SK-N-SH treated with all-trans-retinoic acid at 6 μM for 48 hours (cell line): ENCODE measurements at regions not wholly inside any gene's neighbourhood (a gene's known extent, or its start where the extent isn't known, plus 50 kb on each side); places are given as distances from the start of the nearest gene placed in this dataset.

ENCODE experiments used
- ATAC-seq: fragments of 200-7000 bp; cut with Tn5 transposase; 3 replicates; pipeline ENCODE4 v1.9.1; 2020; ENCODE audit warnings: mild to moderate bottlenecking, moderate library complexity
- ARNTL ChIP-seq: fragments of 450-650 bp; formaldehyde crosslinking; IDR thresholded peaks from 2 replicates; pipeline ENCODE4 v1.5.0; 2020; ENCODE audit warnings: low read depth, mild to moderate bottlenecking, moderate library complexity, borderline replicate concordance
- BACH2 ChIP-seq: fragments of 250-450 bp; sonication (Bioruptor Pico); IDR thresholded peaks from 2 replicates; pipeline ENCODE4 v1.9.0; 2021; ENCODE audit warnings: mild to moderate bottlenecking, borderline replicate concordance
- CREB5 ChIP-seq: fragments of 250-450 bp; sonication (Bioruptor Pico); IDR thresholded peaks from 2 replicates; pipeline ENCODE4 v1.5.1; 2020; ENCODE audit warnings: low read depth, mild to moderate bottlenecking, moderate library complexity
- CSDC2 ChIP-seq: fragments of 250-450 bp; sonication (Bioruptor Pico); IDR thresholded peaks from 2 replicates; pipeline ENCODE4 v1.5.0; 2020; ENCODE audit warnings: mild to moderate bottlenecking, moderate library complexity
- CSRNP3 ChIP-seq: fragments of 250-450 bp; sonication (Bioruptor Pico); IDR thresholded peaks from 2 replicates; pipeline ENCODE4 v1.5.1; 2021; ENCODE audit warnings: mild to moderate bottlenecking, moderate library complexity
- ESRRG ChIP-seq: fragments of 250-450 bp; sonication (Bioruptor Pico); IDR thresholded peaks from 2 replicates; pipeline ENCODE4 v1.6.1; 2021; ENCODE audit warnings: mild to moderate bottlenecking
- ISL1 ChIP-seq: fragments of 250-450 bp; sonication (Bioruptor Pico); IDR thresholded peaks from 2 replicates; pipeline ENCODE4 v2.1.2; 2022; ENCODE audit warnings: mild to moderate bottlenecking, moderate library complexity
- OSR1 ChIP-seq: fragments of 250-450 bp; sonication (Bioruptor Pico); IDR thresholded peaks from 2 replicates; pipeline ENCODE4 v1.8.0; 2022; ENCODE audit warnings: moderate library complexity, mild to moderate bottlenecking, inconsistent platforms
- POU6F1 ChIP-seq: fragments of 250-450 bp; sonication (Bioruptor Pico); IDR thresholded peaks from 2 replicates; pipeline ENCODE4 v1.8.0; 2021; ENCODE audit warnings: low read depth, mild to moderate bottlenecking, moderate library complexity, borderline replicate concordance
- PPARA ChIP-seq: fragments of 250-450 bp; sonication (Bioruptor Pico); IDR thresholded peaks from 2 replicates; pipeline ENCODE4 v1.5.0; 2020; ENCODE audit warnings: mild to moderate bottlenecking, borderline replicate concordance
- RARB ChIP-seq: fragments of 250-450 bp; sonication (Bioruptor Pico); IDR thresholded peaks from 2 replicates; pipeline ENCODE4 v1.8.0; 2021; ENCODE audit warnings: mild to moderate bottlenecking, moderate library complexity
- SNAI2 ChIP-seq: fragments of 250-450 bp; sonication (Bioruptor Pico); IDR thresholded peaks from 2 replicates; pipeline ENCODE4 v1.5.0; 2020; ENCODE audit warnings: mild to moderate bottlenecking, moderate library complexity
- TCF4 ChIP-seq: fragments of 250-450 bp; sonication (Bioruptor Pico); IDR thresholded peaks from 2 replicates; pipeline ENCODE4 v1.8.0; 2021; ENCODE audit warnings: mild to moderate bottlenecking, moderate library complexity, borderline replicate concordance
- TSHZ2 ChIP-seq: fragments of 250-450 bp; sonication (Bioruptor Pico); IDR thresholded peaks from 2 replicates; pipeline ENCODE4 v1.5.0; 2020; ENCODE audit warnings: mild to moderate bottlenecking, moderate library complexity
- ZC3H10 ChIP-seq: fragments of 250-450 bp; sonication (Bioruptor Pico); IDR thresholded peaks from 2 replicates; pipeline ENCODE4 v1.5.1; 2021; ENCODE audit warnings: mild to moderate bottlenecking, moderate library complexity
- ZFP3 ChIP-seq: fragments of 250-450 bp; sonication (Bioruptor Pico); IDR thresholded peaks from 2 replicates; pipeline ENCODE4 v1.5.0; 2020; ENCODE audit warnings: mild to moderate bottlenecking, moderate library complexity
- ZFP30 ChIP-seq: fragments of 450-650 bp; formaldehyde crosslinking; IDR thresholded peaks from 2 replicates; pipeline ENCODE4 v1.5.0; 2022; ENCODE audit warnings: mild to moderate bottlenecking, moderate library complexity
- ZNF565 ChIP-seq: fragments of 450-650 bp; formaldehyde crosslinking; conservative IDR thresholded peaks from 2 replicates; pipeline ENCODE4 v1.5.0; 2020; ENCODE audit warnings: low read depth, mild to moderate bottlenecking, moderate library complexity
- ZNF70 ChIP-seq: fragments of 450-650 bp; formaldehyde crosslinking; IDR thresholded peaks from 2 replicates; pipeline ENCODE4 v1.5.0; 2020; ENCODE audit warnings: mild to moderate bottlenecking, moderate library complexity
- ZNF8 ChIP-seq: fragments of 450-650 bp; formaldehyde crosslinking; IDR thresholded peaks from 2 replicates; pipeline ENCODE4 v1.5.0; 2020; ENCODE audit warnings: mild to moderate bottlenecking, moderate library complexity

- TF ChIP-seq TSHZ2 (no peak), ZC3H10 (no peak)
Observed at GRCh38 chr9:31848505-31849285, 535.7 kb upstream of the ACO1 start (continued).

- no peak for ATAC-seq
- no peak for TF ChIP-seq ESRRG
- no peak for TF ChIP-seq CSRNP3 (CRISPR knock-in tag)
- no peak for TF ChIP-seq RARB
- no peak for TF ChIP-seq ISL1 (CRISPR knock-in tag)
- TF ChIP-seq CREB5 (CRISPR knock-in tag), result no peak
- no peak for TF ChIP-seq BACH2 (CRISPR knock-in tag)
- no peak for TF ChIP-seq ZFP30
- no peak for TF ChIP-seq OSR1 (CRISPR knock-in tag)
- TF ChIP-seq ZNF565, result no peak
- no peak for TF ChIP-seq ZNF70 (CRISPR knock-in tag)
- no peak for TF ChIP-seq ZNF8 (CRISPR knock-in tag)
- no peak for TF ChIP-seq ARNTL (CRISPR knock-in tag)
Observed at GRCh38 chr9:31854187-31854586, 530.3 kb upstream of the ACO1 start.

GRCh38 chr9:31868830-31869229 is 515.6 kb upstream of the ACO1 start:
- TF ChIP-seq ZNF70 (CRISPR knock-in tag) (no peak), BACH2 (CRISPR knock-in tag) (no peak), ARNTL (CRISPR knock-in tag) (no peak), CSDC2 (CRISPR knock-in tag) (no peak), TCF4 (no peak), SNAI2 (CRISPR knock-in tag) (no peak)
- TF ChIP-seq, all 23 proteins: peak for 0
- no peak for ATAC-seq

GRCh38 chr9:31870276-31870675 is 514.2 kb upstream of the ACO1 start:
- no peak for TF ChIP-seq ISL1 (CRISPR knock-in tag)
- no peak for TF ChIP-seq CSDC2 (CRISPR knock-in tag)
- TF ChIP-seq ZFP3 (CRISPR knock-in tag), result no peak
- no peak for TF ChIP-seq ZNF70 (CRISPR knock-in tag)
- no peak for TF ChIP-seq BACH2 (CRISPR knock-in tag)
- no peak for TF ChIP-seq CSRNP3 (CRISPR knock-in tag)
- no peak for TF ChIP-seq ZNF565
- no peak for TF ChIP-seq ZC3H10
- no peak for TF ChIP-seq ZNF8 (CRISPR knock-in tag)
- no peak for TF ChIP-seq ARNTL (CRISPR knock-in tag)
- TF ChIP-seq PPARA, result no peak
- TF ChIP-seq TSHZ2, result no peak
- no peak for TF ChIP-seq TCF4
- TF ChIP-seq POU6F1, result no peak
- TF ChIP-seq, all 23 proteins: peak for 0
- ATAC-seq, result no peak
